ENCODE measurements at regions not wholly inside any gene's neighbourhood (a gene's known extent, or its start where the extent isn't known, plus 50 kb on each side); places are given as distances from the start of the nearest gene placed in this dataset.

DNA sequence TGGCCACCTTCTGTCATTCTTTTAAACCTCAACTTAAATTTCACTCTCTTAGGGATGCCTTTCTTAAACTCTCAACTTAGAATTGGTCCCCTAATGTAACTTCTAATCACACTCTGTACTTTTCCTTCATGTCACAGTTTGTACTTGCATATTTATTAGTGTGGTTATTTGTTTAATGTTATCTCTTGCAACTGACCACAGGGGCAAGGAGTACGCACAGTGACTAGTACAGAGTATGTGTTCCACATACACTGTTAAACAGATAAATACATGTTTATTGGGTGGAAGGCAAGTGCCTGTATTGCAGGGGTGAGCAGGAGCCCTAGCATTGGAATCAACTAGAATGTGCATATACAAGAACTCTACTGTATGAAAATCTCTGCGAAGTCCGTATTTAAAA is 554.0 kb downstream of the INSC start:
- H3K36me3 ChIP-seq: no peaks in the 10 kb centered on the region
- no peak for TF ChIP-seq POLR2A (IDR thresholded peaks at IDR 0.05)
- no peak for TF ChIP-seq CTCF (IDR thresholded peaks at IDR 0.05)
- intact Hi-C loops (cut with DNase I; ENCODE audit: low total_unique reads): no loop called here
- DNase-seq: no peak
- no peaks in the 10 kb centered on the region for H3K4me1 ChIP-seq
- no peak overlapping the region for H3K27ac ChIP-seq
- H3K9me3 ChIP-seq: no peaks in the 10 kb centered on the region
- H3K4me3 ChIP-seq: no peak overlapping the region
- no peaks in the 10 kb centered on the region for H3K27me3 ChIP-seq

- no peaks in the 10 kb centered on the region for H3K36me3 ChIP-seq
- TF ChIP-seq CTCF (IDR thresholded peaks at IDR 0.05): no peak
- TF ChIP-seq POLR2A (IDR thresholded peaks at IDR 0.05): no peak
- no peak for DNase-seq
- no peaks in the 10 kb centered on the region for H3K4me1 ChIP-seq
- no peak overlapping the region for H3K27ac ChIP-seq
- intact Hi-C loops (cut with DNase I; ENCODE audit: low total_unique reads): no loop called here
- H3K9me3 ChIP-seq: no peaks in the 10 kb centered on the region
- H3K27me3 ChIP-seq: no peaks in the 10 kb centered on the region
- H3K4me3 ChIP-seq: no peak overlapping the region
These were observed 555.9 kb downstream of the INSC start for GRCh38 chr11:15670520-15671070.

DNA sequence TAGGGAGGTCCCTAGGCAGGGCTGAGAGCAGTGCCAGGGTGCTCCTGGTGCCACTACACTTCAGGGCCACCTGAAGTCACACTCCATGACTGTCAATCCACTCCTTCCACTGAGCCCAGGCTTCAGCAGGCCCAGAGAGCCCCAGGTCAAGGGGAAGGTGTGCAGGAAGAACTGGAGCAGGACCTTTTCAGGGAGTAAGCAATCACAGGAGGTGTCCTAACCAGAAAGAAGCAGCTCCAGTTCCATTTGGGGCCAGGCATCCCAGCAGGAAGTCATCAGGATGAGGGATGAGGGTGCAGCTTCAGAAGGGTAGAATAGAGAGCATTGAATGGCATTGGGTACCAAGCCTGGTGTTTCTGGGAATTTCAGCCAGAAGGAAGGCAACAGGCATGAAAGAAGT is 556.5 kb downstream of the INSC start:
- DNase-seq: no peak
- Histone ChIP-seq H3K27ac (no peak overlapping the region), H3K4me1 (no peaks in the 10 kb centered on the region), H3K4me3 (no peak overlapping the region), H3K36me3 (no peaks in the 10 kb centered on the region), H3K27me3 (no peaks in the 10 kb centered on the region), H3K9me3 (no peaks in the 10 kb centered on the region)
- no peak for TF ChIP-seq CTCF (IDR thresholded peaks at IDR 0.05)
- TF ChIP-seq POLR2A (IDR thresholded peaks at IDR 0.05): no peak
- intact Hi-C loops (cut with DNase I; ENCODE audit: low total_unique reads): no loop called here

DNA sequence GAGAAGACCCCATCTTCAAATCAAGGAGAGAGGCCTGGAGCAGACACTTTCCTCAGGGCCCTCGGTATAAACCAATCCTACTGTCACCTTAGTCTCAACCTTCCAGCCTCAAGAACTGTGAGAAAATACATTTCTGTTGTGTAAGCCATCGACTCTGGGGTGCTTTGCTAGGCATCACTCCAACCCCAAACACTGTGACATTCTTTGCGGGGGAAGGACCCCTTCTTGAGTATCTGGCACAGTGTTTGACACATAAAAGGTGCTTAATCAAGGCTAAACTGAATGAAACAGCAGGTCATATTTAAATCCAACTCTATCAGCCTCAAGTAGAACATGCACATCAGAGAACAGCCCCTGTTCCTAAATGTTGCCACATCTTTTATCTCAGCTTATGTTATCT is 558.1 kb downstream of the INSC start:
- peaks cover 0 to 10% of the 10 kb centered on the region in 2 donors for H3K9me3 ChIP-seq
- no peaks in the 10 kb centered on the region for H3K4me1 ChIP-seq
- H3K27ac ChIP-seq: no peak overlapping the region
- no peak for DNase-seq
- H3K4me3 ChIP-seq: no peak overlapping the region
- intact Hi-C loops (cut with DNase I; ENCODE audit: low total_unique reads): no loop called here
- H3K27me3 ChIP-seq: no peaks in the 10 kb centered on the region
- no peaks in the 10 kb centered on the region for H3K36me3 ChIP-seq
- TF ChIP-seq CTCF (IDR thresholded peaks at IDR 0.05): no peak
- no peak for TF ChIP-seq POLR2A (IDR thresholded peaks at IDR 0.05)

DNA sequence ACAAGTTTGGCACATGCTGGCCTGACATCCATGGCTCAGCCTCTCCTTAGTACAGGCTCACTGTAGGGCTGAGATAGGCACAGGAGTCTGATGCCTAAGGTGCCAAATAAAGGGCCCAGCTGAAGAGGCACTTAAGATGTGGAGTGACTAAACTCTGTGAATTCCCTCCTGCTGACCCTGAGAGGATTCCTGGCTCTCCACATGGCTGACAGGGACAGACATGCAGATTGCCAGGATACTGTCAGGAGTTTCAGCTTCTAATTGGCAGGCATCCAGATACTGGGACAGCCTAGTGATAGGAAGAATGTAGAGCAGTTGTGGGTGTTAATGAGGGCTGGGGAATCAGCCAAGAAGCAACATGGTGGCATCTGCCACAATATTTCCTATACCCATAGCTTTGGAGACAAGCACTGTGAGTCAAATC is 558.7 kb downstream of the INSC start:
- Histone ChIP-seq H3K4me3 (no peak overlapping the region), H3K27ac (no peak overlapping the region), H3K4me1 (no peaks in the 10 kb centered on the region), H3K9me3 (peaks cover 0 to 14% of the 10 kb centered on the region in 2 donors), H3K27me3 (no peaks in the 10 kb centered on the region), H3K36me3 (no peaks in the 10 kb centered on the region)
- TF ChIP-seq CTCF (IDR thresholded peaks at IDR 0.05) (no peak), POLR2A (IDR thresholded peaks at IDR 0.05) (no peak)
- DNase-seq: no peak
- intact Hi-C loops (cut with DNase I; ENCODE audit: low total_unique reads): no loop called here

Measured in uterus (tissue), 3 donors.